T47D (cell line): ENCODE measurements at regions not wholly inside any gene's neighbourhood (a gene's known extent, or its start where the extent isn't known, plus 50 kb on each side); places are given as distances from the start of the nearest gene placed in this dataset.

Source experiments
- DNase-seq, 2 experiments: peaks; one replicate each; pipeline versions ENCODE4 v3.0.0 to v3.0.0-alpha.2; 2011 to 2012; ENCODE audit warnings: low read depth in 1 of 2, low spot score in 1 of 2
- JUND ChIP-seq: IDR thresholded peaks from 2 replicates; pipeline ENCODE4 v1.6.1; 2012; ENCODE audit warnings: low read depth
- in situ Hi-C: cut with HindIII; loops from 2 replicates; pipeline ENCODE4 v1.10.0; 2016; ENCODE audit warnings: low sequenced_read_pairs, low pct_unique_long_range_greater_than_20kb

DNA sequence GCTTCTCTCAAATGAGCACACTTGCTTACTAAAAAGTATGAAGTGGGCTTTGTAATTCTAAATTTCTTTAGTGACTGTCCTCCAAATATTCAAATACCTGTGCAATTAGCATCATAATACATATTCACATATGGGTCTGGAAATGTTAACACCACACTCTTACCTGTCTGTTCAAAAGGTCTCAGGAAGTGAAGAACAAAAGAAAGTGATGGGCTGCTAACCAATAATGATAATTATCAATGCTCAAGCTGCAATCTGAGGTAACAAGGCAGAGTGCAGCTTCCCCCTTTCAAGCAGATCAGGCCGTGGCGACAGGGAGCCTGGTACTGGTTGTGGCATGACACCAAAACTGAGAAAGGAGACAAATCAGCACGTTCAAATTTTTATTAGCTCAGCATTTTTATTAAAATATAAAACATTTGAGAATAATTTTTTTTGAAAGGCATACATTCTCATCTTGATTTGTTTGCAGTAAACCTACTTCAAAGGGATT is 1044.7 kb upstream of the EPHA7 start:
- in situ Hi-C loops: no loop called here
- no peak for TF ChIP-seq JUND

DNA sequence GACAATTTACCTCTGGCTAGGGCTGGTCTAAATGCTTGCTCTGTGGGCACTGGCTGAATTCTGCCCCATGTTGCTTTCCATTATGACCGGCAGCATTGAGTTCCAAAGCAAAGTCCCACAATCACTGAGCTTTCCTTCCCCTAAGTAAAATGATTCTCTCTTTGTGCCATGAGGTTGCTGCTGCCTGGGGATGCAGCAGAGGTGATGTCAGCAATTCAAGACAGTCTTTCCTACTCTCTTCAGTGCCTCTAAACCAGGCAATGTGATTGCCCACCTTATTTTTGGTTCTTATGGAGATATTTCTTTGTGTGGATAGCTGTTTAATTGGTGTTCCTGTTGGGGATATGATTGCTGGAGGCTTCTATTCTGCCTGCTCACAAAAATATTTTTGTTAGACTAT is 1043.9 kb upstream of the EPHA7 start:
- in situ Hi-C loops: no loop called here
- no peak for TF ChIP-seq JUND
- DNase-seq: no peak

More for the DNA sequence above, 1044.7 kb upstream of the EPHA7 start:
- no peak for DNase-seq

- no peak for DNase-seq
- in situ Hi-C loops: no loop called here
- no peak for TF ChIP-seq JUND
These were observed 1042.9 kb upstream of the EPHA7 start for GRCh38 chr6:94462231-94462630.

- TF ChIP-seq JUND: no peak
- no peak for DNase-seq
- in situ Hi-C loops: no loop called here
These were observed 1036.9 kb upstream of the EPHA7 start for GRCh38 chr6:94456266-94456665.

DNA sequence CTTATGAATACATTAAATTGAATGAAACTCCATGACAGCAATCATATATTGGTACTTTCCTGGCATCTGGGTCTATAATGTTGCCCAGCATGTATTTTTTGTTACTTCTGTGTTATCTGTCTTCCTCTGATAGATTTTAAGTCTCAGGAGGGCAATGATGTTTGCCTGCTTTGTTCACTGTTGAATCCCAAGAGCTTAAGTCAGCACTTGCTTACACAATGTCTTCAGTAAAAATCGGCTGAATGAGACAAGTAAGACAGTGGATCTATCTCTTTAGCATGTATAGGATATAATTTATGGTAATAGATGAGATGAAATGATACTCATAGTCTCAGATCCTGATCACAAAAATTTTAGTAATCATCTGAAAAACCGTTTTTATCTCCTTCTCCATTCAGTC is 1034.9 kb upstream of the EPHA7 start:
- in situ Hi-C loops: no loop called here
- no peak for TF ChIP-seq JUND
- DNase-seq: no peak

DNA sequence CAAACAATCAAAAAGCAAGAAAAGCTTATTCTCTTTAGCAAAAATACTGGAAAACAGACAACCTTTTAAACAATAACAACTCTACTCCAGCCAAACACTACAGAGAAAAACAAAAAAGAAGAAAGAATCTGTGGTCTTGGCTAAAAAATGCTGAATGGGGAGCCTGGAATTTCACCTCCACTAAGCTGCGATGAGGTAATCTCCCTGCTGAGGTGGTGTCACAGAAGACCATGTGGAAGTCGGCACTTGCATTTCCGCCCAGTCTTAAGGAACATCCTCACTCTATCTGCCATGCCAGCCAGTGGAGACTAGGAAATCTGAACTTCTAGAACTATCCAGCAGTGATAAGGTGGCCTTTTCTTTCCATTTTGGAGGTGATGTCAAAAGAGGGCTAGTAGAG is 1026.8 kb upstream of the EPHA7 start:
- no peak for TF ChIP-seq JUND
- DNase-seq: no peak
- in situ Hi-C loops: no loop called here

DNA sequence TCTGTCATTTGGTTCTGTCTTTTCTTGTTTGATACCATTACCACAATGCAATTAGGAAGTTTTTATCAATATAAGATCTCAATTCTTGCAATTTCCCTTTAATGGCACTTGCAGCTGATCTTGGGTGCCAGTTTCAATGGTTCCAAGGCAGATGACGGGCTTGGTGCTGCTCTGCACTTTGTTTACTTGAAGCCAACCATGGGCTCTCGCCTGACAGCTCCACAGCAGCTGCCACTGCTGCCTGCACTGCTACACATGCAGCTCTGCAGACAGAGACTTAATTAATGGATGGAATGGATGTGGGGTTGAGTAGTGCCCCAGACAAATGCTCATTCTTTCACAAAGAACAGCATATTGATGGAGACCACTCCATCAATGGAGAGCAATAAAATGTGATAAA is 1024.3 kb upstream of the EPHA7 start:
- in situ Hi-C loops: no loop called here
- no peak for DNase-seq
- TF ChIP-seq JUND: no peak

DNA sequence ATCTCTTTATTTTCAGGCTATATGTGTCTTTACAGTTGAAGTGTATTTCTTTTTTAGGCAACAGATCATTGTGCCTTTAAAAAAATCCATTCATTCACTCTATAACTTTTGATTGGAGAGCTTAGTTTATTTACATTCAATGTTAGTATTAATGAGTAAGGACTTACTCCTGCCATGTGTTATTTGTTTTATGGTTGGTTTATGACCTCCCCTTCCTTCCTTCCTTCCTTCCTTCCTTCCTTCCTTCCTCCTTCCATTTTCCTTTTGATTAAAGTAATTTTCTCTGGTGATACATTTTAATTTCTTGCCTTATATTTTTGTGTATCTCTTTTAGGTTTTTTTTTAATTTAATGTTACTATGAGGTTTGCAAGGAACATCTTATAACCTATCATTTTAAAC is 1005.3 kb upstream of the EPHA7 start:
- DNase-seq: no peak

DNA sequence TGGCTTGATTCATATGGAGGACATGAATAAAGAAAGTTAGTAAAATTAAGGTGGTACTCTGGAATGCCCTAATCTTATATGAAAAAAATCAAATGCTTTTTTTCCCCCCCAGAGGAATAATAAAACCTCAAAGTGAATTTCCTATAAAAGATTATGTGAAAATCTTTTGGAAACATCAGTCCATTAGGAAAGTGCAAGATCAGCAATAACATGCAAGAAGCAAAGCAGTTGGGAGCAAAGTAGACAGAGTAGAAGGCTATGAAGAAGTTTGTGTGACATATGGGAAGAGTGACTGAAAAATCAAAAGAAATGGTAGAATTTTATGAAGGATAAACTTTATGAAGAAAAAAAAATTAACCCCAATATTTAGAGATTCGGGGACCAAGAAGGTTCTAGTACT is 998.0 kb upstream of the EPHA7 start:
- in situ Hi-C loops: no loop called here
- no peak for DNase-seq
- no peak for TF ChIP-seq JUND

More for the DNA sequence above, 1005.3 kb upstream of the EPHA7 start:
- in situ Hi-C loops: no loop called here
- TF ChIP-seq JUND: no peak

DNA sequence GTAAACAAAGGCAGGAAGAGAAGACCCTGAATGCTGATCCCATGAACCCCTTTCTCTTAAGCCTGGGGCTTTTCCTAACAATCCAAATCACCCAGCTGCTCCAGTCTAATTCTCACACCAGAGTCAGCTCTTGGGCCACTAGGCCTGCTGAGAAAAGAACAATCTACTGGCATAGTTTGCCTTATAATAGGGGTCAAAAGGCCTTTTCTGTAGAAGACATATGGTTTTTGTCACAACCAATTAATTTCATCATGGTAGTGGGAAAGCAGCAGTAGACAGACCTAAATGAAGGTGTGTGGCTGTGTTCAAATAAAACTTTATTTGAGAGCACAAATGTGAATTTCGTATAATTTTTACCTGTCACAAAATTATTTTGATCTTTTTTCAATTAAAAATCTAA is 994.7 kb upstream of the EPHA7 start:
- no peak for TF ChIP-seq JUND

DNA sequence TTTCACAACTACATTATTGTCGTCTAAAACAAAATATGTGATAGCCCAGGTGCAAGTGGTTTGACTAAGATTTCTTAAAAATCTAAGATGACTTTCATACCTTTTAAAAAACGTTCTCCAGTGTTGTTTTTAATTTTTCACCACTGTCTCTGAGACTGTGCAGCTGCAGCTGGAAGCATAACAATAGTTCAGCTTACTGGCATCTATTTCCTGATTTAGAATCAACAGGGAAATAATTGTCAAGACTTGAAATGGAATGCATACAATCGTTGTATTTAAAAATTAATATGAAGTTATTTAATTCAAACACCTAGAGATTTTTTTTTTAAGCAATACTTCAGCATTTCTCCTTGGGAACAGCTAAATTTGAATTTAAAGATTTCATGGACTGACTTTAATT is 982.0 kb upstream of the EPHA7 start:
- no peak for TF ChIP-seq JUND
- in situ Hi-C loops: no loop called here
- no peak for DNase-seq

More for the DNA sequence above, 994.7 kb upstream of the EPHA7 start:
- DNase-seq: no peak
- in situ Hi-C loops: no loop called here

DNA sequence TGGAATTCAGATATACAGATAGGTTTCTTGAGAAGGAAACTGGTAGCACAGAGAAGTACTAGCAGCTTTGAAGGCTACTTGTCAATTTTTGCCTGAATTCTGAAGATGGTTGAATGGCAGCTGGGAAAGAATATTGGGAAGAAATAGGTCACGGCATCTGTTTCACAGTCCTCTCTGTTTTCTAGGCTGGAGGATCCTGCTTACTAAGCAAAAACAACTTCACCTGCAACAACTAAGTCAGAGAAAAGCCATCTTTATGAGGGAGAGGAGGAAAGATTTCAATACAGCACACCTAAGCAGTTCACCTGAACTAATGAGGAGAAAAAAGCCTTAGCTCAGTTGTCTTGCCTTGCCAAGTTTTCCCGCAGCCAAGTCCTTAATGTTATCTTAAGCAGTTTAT is 975.5 kb upstream of the EPHA7 start:
- no peak for TF ChIP-seq JUND
- no peak for DNase-seq
- in situ Hi-C loops: no loop called here

- no peak for DNase-seq
- TF ChIP-seq JUND: no peak
- in situ Hi-C loops: no loop called here
These were observed 969.9 kb upstream of the EPHA7 start for GRCh38 chr6:94389218-94389617.

DNA sequence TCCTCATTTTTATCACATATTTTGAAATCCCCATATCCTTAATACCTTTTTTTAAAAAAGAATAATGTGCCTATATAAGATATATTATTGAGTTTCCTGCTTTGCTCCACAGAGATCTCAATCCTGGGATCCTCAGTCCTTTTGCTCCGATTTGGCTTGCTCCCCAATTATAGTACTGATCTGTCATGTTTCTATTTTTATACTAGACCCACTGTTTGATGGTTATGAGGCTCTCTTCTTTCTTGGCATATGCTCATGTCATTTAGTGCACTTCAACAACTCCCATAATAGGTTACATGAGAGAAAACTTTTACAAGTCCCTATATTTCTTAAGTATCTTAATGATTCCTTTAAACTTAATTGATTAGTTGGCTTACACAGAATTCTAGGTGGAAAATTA is 958.5 kb upstream of the EPHA7 start:
- no peak for TF ChIP-seq JUND
- no peak for DNase-seq
- in situ Hi-C loops: no loop called here

GRCh38 chr6:94376876-94377275 is 957.5 kb upstream of the EPHA7 start:
- no peak for DNase-seq
- no peak for TF ChIP-seq JUND
- in situ Hi-C loops: no loop called here
